Activated naive CD8-positive, alpha-beta T cell treated with anti-CD3 and anti-CD28 coated beads, Interleukin-2, amount 10 ng/mL, durations not matched to agents 7 days and 5 days (primary cell): ENCODE measurements at regions not wholly inside any gene's neighbourhood (a gene's known extent, or its start where the extent isn't known, plus 50 kb on each side); places are given as distances from the start of the nearest gene placed in this dataset.
"Not testable (repeated sequence)": the region's sequence is repeated elsewhere in the genome, so short reads cannot be mapped to it uniquely, and the experiment has no call there.

Experiments
- ATAC-seq: fragments of 150-1000 bp; cut with Tn5 transposase; one replicate; pipeline ENCODE4 v1.10.0; 2021; ENCODE audit warnings: low read depth, moderate library complexity
- POLR2A ChIA-PET: fragments of 350-600 bp; sonication (Branson Sonifier 250); formaldehyde crosslinking; loops from one replicate; lab custom pipeline; 2021; ENCODE audit warnings: antibody characterized with exemption; lab: Charles Lee
- DNase-seq: peaks from one replicate; pipeline ENCODE4 v3.0.0; 2021
- H3K27ac Mint-ChIP-seq: one replicate; pipeline ENCODE4 v1.8.0; 2022; ENCODE audit warnings: mild to moderate bottlenecking, mixed read lengths
- H3K27me3 Mint-ChIP-seq: one replicate; pipeline ENCODE4 v1.8.0; 2022; ENCODE audit warnings: mild to moderate bottlenecking, moderate library complexity, mixed read lengths
- H3K36me3 Mint-ChIP-seq: one replicate; pipeline ENCODE4 v1.8.0; 2021; ENCODE audit warnings: mild to moderate bottlenecking, mixed read lengths
- H3K4me1 Mint-ChIP-seq: one replicate; pipeline ENCODE4 v1.8.0; 2021; ENCODE audit warnings: mixed read lengths
- H3K4me3 Mint-ChIP-seq: one replicate; pipeline ENCODE4 v1.8.0; 2022; ENCODE audit warnings: mild to moderate bottlenecking, moderate library complexity, mixed read lengths
- H3K9me3 Mint-ChIP-seq: one replicate; pipeline ENCODE4 v1.8.0; 2021; ENCODE audit warnings: mixed read lengths

GRCh38 chr3:144670571-144670970 is 698.9 kb downstream of the DIPK2A start:
- H3K27ac Mint-ChIP-seq = no peak overlapping the region
- no peaks in the 10 kb centered on the region for H3K36me3 Mint-ChIP-seq
- H3K27me3 Mint-ChIP-seq = no peaks in the 10 kb centered on the region
- POLR2A ChIA-PET = no interaction called here
- no peaks in the 10 kb centered on the region for H3K4me1 Mint-ChIP-seq
- ATAC-seq = no peak
- H3K9me3 Mint-ChIP-seq = peaks cover 9% of the 10 kb centered on the region
- DNase-seq = no peak
- no peak overlapping the region for H3K4me3 Mint-ChIP-seq

- POLR2A ChIA-PET = no interaction called here
- no peaks in the 10 kb centered on the region for H3K4me1 Mint-ChIP-seq
- no peak overlapping the region for H3K27ac Mint-ChIP-seq
Measured at GRCh38 chr3:144677103-144677502, 705.5 kb downstream of the DIPK2A start.

GRCh38 chr3:144683065-144683464 is 711.4 kb downstream of the DIPK2A start:
- no peaks in the 10 kb centered on the region for H3K9me3 Mint-ChIP-seq
- ATAC-seq (no peak), DNase-seq (no peak)
- no peaks in the 10 kb centered on the region for H3K4me1 Mint-ChIP-seq
- H3K4me3 Mint-ChIP-seq = no peak overlapping the region
- H3K36me3 Mint-ChIP-seq = no peaks in the 10 kb centered on the region
- POLR2A ChIA-PET = no interaction called here
- no peak overlapping the region for H3K27ac Mint-ChIP-seq
- no peaks in the 10 kb centered on the region for H3K27me3 Mint-ChIP-seq

More at GRCh38 chr3:144677103-144677502, 705.5 kb downstream of the DIPK2A start:
- no peaks in the 10 kb centered on the region for H3K9me3 Mint-ChIP-seq
- H3K36me3 Mint-ChIP-seq = no peaks in the 10 kb centered on the region
- H3K4me3 Mint-ChIP-seq = no peak overlapping the region
- DNase-seq (no peak), ATAC-seq (no peak)
- H3K27me3 Mint-ChIP-seq = no peaks in the 10 kb centered on the region

GRCh38 chr3:144687862-144688261 is 716.2 kb downstream of the DIPK2A start:
- no peak for DNase-seq
- no peak for ATAC-seq
- H3K27me3 Mint-ChIP-seq = no peaks in the 10 kb centered on the region
- no peaks in the 10 kb centered on the region for H3K36me3 Mint-ChIP-seq
- H3K4me3 Mint-ChIP-seq = no peak overlapping the region
- no peaks in the 10 kb centered on the region for H3K9me3 Mint-ChIP-seq
- H3K4me1 Mint-ChIP-seq = no peaks in the 10 kb centered on the region
- POLR2A ChIA-PET = no interaction called here
- H3K27ac Mint-ChIP-seq = no peak overlapping the region

DNA sequence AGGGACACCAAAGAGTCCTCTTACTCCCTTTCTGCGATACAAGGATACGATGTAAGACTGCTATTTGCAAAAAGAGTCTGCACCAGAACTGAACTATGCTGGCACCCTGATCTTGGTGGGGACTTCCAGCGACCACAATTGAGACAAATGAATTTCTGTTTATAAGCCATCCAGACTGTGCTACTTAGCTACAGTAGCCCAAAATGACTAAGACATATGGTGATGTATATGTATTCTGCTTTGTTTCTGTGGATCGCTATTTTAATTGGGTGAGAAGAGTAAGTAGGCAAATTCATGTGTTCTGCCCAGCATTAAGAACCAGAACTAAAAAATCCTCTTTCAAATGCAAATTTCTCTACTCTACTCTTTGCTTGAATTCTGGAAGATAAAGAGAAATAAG is 720.9 kb downstream of the DIPK2A start:
- peaks cover 4% of the 10 kb centered on the region for H3K9me3 Mint-ChIP-seq
- DNase-seq = no peak
- H3K36me3 Mint-ChIP-seq = no peaks in the 10 kb centered on the region
- H3K27ac Mint-ChIP-seq = no peak overlapping the region
- no peaks in the 10 kb centered on the region for H3K27me3 Mint-ChIP-seq
- no peaks in the 10 kb centered on the region for H3K4me1 Mint-ChIP-seq
- no peak overlapping the region for H3K4me3 Mint-ChIP-seq
- POLR2A ChIA-PET = no interaction called here
- ATAC-seq = no peak

- Mint-ChIP-seq H3K4me1 (no peaks in the 10 kb centered on the region), H3K4me3 (no peak overlapping the region), H3K9me3 (no peaks in the 10 kb centered on the region), H3K27me3 (no peaks in the 10 kb centered on the region), H3K27ac (no peak overlapping the region), H3K36me3 (no peaks in the 10 kb centered on the region)
- DNase-seq = no peak
- POLR2A ChIA-PET = no interaction called here
- no peak for ATAC-seq
Measured at GRCh38 chr3:144708437-144708836, 736.8 kb downstream of the DIPK2A start.

GRCh38 chr3:144737281-144737680 is 765.7 kb downstream of the DIPK2A start:
- ATAC-seq = no peak
- Mint-ChIP-seq H3K4me3 (no peak overlapping the region), H3K4me1 (no peaks in the 10 kb centered on the region), H3K27ac (no peak overlapping the region), H3K36me3 (no peaks in the 10 kb centered on the region), H3K27me3 (no peaks in the 10 kb centered on the region), H3K9me3 (peaks cover 2% of the 10 kb centered on the region)
- DNase-seq = no peak
- POLR2A ChIA-PET = no interaction called here

DNA sequence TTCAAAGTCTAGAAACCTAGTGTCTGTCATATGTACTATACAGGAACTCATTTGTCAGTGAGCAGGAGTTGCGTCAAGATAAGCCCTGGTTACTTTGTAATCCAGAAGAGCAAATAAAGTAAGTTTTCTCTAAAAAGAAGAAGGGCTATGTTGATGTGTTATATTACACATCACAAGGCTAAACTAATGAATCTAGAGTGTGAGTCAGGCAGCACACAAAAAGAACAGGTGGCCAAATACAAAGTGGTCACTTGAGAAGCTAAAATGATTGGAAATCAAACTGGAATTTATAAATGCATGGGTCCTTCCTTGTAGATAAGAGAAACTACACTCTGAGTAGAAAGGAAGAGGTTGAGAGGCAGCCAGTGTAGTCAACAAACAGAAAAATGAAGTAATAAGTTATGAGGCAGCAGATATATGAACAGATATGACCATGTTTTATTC is 771.6 kb downstream of the DIPK2A start:
- POLR2A ChIA-PET = no interaction called here
- DNase-seq (no peak), ATAC-seq (no peak)
- H3K27ac Mint-ChIP-seq = no peak overlapping the region
- no peaks in the 10 kb centered on the region for H3K9me3 Mint-ChIP-seq
- H3K4me3 Mint-ChIP-seq = no peak overlapping the region
- no peaks in the 10 kb centered on the region for H3K36me3 Mint-ChIP-seq
- H3K4me1 Mint-ChIP-seq = no peaks in the 10 kb centered on the region
- H3K27me3 Mint-ChIP-seq = no peaks in the 10 kb centered on the region

DNA sequence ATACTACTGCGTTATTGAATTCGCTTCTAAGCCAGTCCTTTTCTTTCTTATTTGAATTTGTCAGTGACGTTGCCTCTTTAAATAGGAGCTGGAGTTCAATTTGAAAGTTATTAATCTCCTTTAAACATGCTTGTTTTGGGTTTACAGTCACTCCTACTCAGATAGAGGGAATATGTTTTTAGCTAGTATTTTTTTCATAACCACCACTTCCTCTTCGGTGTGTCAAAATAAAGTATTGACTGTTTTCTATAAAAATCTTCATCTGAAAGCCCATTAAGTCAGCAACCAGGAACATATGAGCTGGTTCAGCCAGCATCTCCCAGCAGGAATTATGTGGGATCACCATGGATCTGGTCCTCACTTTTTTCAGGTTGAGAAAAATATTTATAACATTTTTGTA is 772.9 kb downstream of the DIPK2A start:
- POLR2A ChIA-PET = no interaction called here
- Mint-ChIP-seq H3K27ac (no peak overlapping the region), H3K27me3 (no peaks in the 10 kb centered on the region), H3K4me1 (no peaks in the 10 kb centered on the region), H3K36me3 (no peaks in the 10 kb centered on the region), H3K4me3 (no peak overlapping the region), H3K9me3 (no peaks in the 10 kb centered on the region)
- DNase-seq (no peak), ATAC-seq (no peak)

GRCh38 chr3:144746631-144747030 is 775.0 kb downstream of the DIPK2A start:
- no peak overlapping the region for H3K27ac Mint-ChIP-seq
- ATAC-seq = no peak

GRCh38 chr3:144749536-144750253 is 778.1 kb downstream of the DIPK2A start:
- H3K27ac Mint-ChIP-seq, H3K4me3 Mint-ChIP-seq, H3K36me3 Mint-ChIP-seq, ATAC-seq, DNase-seq, H3K4me1 Mint-ChIP-seq, H3K9me3 Mint-ChIP-seq, H3K27me3 Mint-ChIP-seq, POLR2A ChIA-PET: not testable (repeated sequence)

More at GRCh38 chr3:144746631-144747030, 775.0 kb downstream of the DIPK2A start:
- Mint-ChIP-seq H3K27me3 (no peaks in the 10 kb centered on the region), H3K4me3 (no peak overlapping the region), H3K4me1 (no peaks in the 10 kb centered on the region), H3K9me3 (no peaks in the 10 kb centered on the region), H3K36me3 (no peaks in the 10 kb centered on the region)
- POLR2A ChIA-PET = no interaction called here
- DNase-seq = no peak

DNA sequence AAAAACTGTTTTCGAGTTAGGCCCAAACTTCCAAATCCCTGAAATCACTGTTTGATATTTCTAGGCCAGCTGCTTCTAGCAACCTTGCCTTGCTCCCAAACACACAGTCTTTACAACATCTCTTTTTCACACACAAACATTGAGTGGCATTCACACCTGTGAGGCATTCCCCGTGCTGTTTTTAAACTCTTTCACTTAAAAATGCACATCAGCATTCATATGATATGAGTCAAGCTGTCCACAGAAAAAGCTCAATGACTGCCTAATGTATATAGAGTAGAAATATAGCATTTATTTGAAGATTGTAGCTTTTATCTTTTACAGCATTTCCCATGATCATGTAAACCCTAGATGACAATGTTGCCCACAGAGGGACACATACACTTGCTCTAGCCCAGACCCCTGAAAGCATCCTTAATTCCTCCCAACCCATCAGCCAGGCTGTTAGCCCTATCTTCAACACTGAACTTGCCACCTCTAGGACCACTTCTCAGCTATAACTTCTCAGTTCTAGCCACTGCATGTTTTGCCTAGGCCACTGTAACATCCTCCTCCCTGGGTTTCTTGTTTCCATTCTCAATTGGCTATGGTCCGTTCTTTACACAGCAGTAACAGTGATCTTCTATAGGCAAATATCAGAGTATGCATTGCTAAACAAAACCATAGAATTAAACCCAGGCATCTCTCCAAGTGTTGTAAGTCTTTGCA is 782.6 kb downstream of the DIPK2A start:
- H3K36me3 Mint-ChIP-seq = no peaks in the 10 kb centered on the region
- ATAC-seq (no peak), DNase-seq (no peak)
- POLR2A ChIA-PET = no interaction called here
- no peaks in the 10 kb centered on the region for H3K9me3 Mint-ChIP-seq
- H3K27ac Mint-ChIP-seq = no peak overlapping the region
- H3K27me3 Mint-ChIP-seq = no peaks in the 10 kb centered on the region
- no peak overlapping the region for H3K4me3 Mint-ChIP-seq
- H3K4me1 Mint-ChIP-seq = no peaks in the 10 kb centered on the region

- H3K27ac Mint-ChIP-seq = no peak overlapping the region
- DNase-seq (no peak), ATAC-seq (no peak)
- POLR2A ChIA-PET = no interaction called here
- H3K9me3 Mint-ChIP-seq = no peaks in the 10 kb centered on the region
- no peaks in the 10 kb centered on the region for H3K36me3 Mint-ChIP-seq
- H3K4me1 Mint-ChIP-seq = no peaks in the 10 kb centered on the region
- H3K27me3 Mint-ChIP-seq = no peaks in the 10 kb centered on the region
- H3K4me3 Mint-ChIP-seq = no peak overlapping the region
Measured at GRCh38 chr3:144756704-144757440, 785.2 kb downstream of the DIPK2A start.

- no peak overlapping the region for H3K27ac Mint-ChIP-seq
- no peak for ATAC-seq
- H3K27me3 Mint-ChIP-seq = no peaks in the 10 kb centered on the region
- no peak for DNase-seq
- no peaks in the 10 kb centered on the region for H3K4me1 Mint-ChIP-seq
- no peaks in the 10 kb centered on the region for H3K36me3 Mint-ChIP-seq
- H3K9me3 Mint-ChIP-seq = no peaks in the 10 kb centered on the region
- POLR2A ChIA-PET = no interaction called here
- H3K4me3 Mint-ChIP-seq = no peak overlapping the region
Measured at GRCh38 chr3:144760831-144761230, 789.2 kb downstream of the DIPK2A start.
